ENCODE measurements at regions not wholly inside any gene's neighbourhood (a gene's known extent, or its start where the extent isn't known, plus 50 kb on each side); places are given as distances from the start of the nearest gene placed in this dataset.

GRCh38 chr12:88793096-88793495, 212.8 kb upstream of the KITLG start:
- H3K4me3 ChIP-seq: no peak overlapping the region
- no peaks in the 10 kb centered on the region for H3K36me3 ChIP-seq (ENCODE audit: insufficient read depth, low read length)
- no peak for DNase-seq (ENCODE audit: low read depth, low spot score)
- TF ChIP-seq POLR2AphosphoS5 (IDR thresholded peaks at IDR 0.05; ENCODE audit: borderline replicate concordance, low read depth, low read length) (no peak), EZH2 (IDR thresholded peaks at IDR 0.05) (no peak), FOXP2 (optimal IDR thresholded peaks at IDR 0.05; ENCODE audit: control extremely low read depth, extremely low read length, insufficient read depth) (no peak)
- 0 out of 2 replicates have a peak, but pooled peaks cover 3% of the 10 kb centered on the region for H3K9me3 ChIP-seq (ENCODE audit: low read depth, low read length)
- H3K9ac ChIP-seq (ENCODE audit: insufficient read length): no peak overlapping the region
- no peak overlapping the region for H3K27ac ChIP-seq

- Histone ChIP-seq H3K4me3 (no peak overlapping the region), H3K36me3 (ENCODE audit: insufficient read depth, low read length) (no peaks in the 10 kb centered on the region), H3K9ac (ENCODE audit: insufficient read length) (no peak overlapping the region), H3K9me3 (ENCODE audit: low read depth, low read length) (0 out of 2 replicates have a peak, but pooled peaks cover under 1% of the 10 kb centered on the region), H3K27ac (no peak overlapping the region)
- DNase-seq (ENCODE audit: low read depth, low spot score): no peak
- TF ChIP-seq EZH2 (IDR thresholded peaks at IDR 0.05): no peak
- TF ChIP-seq FOXP2 (optimal IDR thresholded peaks at IDR 0.05; ENCODE audit: control extremely low read depth, extremely low read length, insufficient read depth): no peak
- TF ChIP-seq POLR2AphosphoS5 (IDR thresholded peaks at IDR 0.05; ENCODE audit: borderline replicate concordance, low read depth, low read length): no peak
Measured at GRCh38 chr12:88790231-88790630, 210.0 kb upstream of the KITLG start.

DNA sequence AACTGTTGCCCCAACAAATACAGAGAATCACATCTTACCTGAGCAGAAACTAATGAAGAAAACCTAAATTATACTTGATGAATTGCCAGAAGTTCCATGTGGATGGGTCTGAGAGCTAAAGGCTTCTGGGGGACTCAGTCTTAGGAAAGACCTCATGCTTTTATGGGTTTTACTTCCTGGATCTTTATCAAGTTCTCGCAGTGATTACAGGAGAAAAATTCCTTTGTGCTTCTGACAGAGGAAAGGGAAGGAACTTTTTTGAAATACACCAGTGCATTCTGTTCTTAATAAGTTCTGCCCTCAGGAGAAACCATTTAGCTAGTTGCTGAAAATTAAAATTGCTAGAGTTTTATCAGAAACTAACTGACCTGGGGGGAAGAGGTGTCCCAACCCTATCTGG, 203.9 kb upstream of the KITLG start:
- H3K36me3 ChIP-seq (ENCODE audit: insufficient read depth, low read length): no peaks in the 10 kb centered on the region
- TF ChIP-seq FOXP2 (optimal IDR thresholded peaks at IDR 0.05; ENCODE audit: control extremely low read depth, extremely low read length, insufficient read depth): no peak
- no peak for TF ChIP-seq POLR2AphosphoS5 (IDR thresholded peaks at IDR 0.05; ENCODE audit: borderline replicate concordance, low read depth, low read length)
- no peak for TF ChIP-seq EZH2 (IDR thresholded peaks at IDR 0.05)
- peak overlapping the region; percentile 54; the same call in 1 of the 2 replicates for H3K27ac ChIP-seq

GRCh38 chr12:88782351-88782750, 202.1 kb upstream of the KITLG start:
- no peak for DNase-seq (ENCODE audit: low read depth, low spot score)
- TF ChIP-seq FOXP2 (optimal IDR thresholded peaks at IDR 0.05; ENCODE audit: control extremely low read depth, extremely low read length, insufficient read depth) (no peak), EZH2 (IDR thresholded peaks at IDR 0.05) (no peak), POLR2AphosphoS5 (IDR thresholded peaks at IDR 0.05; ENCODE audit: borderline replicate concordance, low read depth, low read length) (no peak)
- peak overlapping the region; percentile 11 for H3K9ac ChIP-seq (ENCODE audit: insufficient read length)
- H3K9me3 ChIP-seq (ENCODE audit: low read depth, low read length): no peaks in the 10 kb centered on the region
- no peaks in the 10 kb centered on the region for H3K36me3 ChIP-seq (ENCODE audit: insufficient read depth, low read length)
- H3K4me3 ChIP-seq: peak overlapping the region; percentile 23
- peak overlapping the region; percentile 88 for H3K27ac ChIP-seq

More for the DNA sequence above, 203.9 kb upstream of the KITLG start:
- DNase-seq (ENCODE audit: low read depth, low spot score): no peak
- peak overlapping the region; percentile 20 for H3K9ac ChIP-seq (ENCODE audit: insufficient read length)
- H3K4me3 ChIP-seq: 0 out of 2 replicates have a peak overlapping the region, but pooled peaks have one; percentile 20
- no peaks in the 10 kb centered on the region for H3K9me3 ChIP-seq (ENCODE audit: low read depth, low read length)

DNA sequence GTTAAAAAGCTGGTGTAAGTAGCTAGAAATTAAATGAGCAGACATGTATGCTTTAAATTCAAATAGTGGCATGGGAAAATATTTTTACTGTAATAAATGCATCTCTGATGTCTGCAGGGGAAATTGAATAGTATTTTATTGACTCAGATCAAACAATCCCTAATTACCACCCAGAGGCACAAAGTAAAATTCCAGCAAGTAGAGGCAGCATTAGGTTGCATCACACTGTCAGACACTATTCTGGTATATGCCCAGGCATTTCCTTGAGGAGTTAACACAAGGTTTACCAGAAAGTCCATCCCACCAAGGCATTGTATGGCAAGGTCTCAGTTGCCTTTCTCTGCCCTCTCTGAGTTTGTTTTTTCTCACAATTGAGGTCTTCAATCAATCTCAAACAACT, 201.6 kb upstream of the KITLG start:
- Histone ChIP-seq H3K4me3 (peak overlapping the region; percentile 23), H3K9me3 (ENCODE audit: low read depth, low read length) (no peaks in the 10 kb centered on the region), H3K36me3 (ENCODE audit: insufficient read depth, low read length) (no peaks in the 10 kb centered on the region), H3K27ac (peak overlapping the region; percentile 88), H3K9ac (ENCODE audit: insufficient read length) (peak overlapping the region; percentile 11)
- no peak; the same call in 1 of the 2 replicates for TF ChIP-seq POLR2AphosphoS5 (IDR thresholded peaks at IDR 0.05; ENCODE audit: borderline replicate concordance, low read depth, low read length)
- TF ChIP-seq FOXP2 (optimal IDR thresholded peaks at IDR 0.05; ENCODE audit: control extremely low read depth, extremely low read length, insufficient read depth): no peak
- no peak for TF ChIP-seq EZH2 (IDR thresholded peaks at IDR 0.05)
- DNase-seq (ENCODE audit: low read depth, low spot score): peak; percentile 77

DNA sequence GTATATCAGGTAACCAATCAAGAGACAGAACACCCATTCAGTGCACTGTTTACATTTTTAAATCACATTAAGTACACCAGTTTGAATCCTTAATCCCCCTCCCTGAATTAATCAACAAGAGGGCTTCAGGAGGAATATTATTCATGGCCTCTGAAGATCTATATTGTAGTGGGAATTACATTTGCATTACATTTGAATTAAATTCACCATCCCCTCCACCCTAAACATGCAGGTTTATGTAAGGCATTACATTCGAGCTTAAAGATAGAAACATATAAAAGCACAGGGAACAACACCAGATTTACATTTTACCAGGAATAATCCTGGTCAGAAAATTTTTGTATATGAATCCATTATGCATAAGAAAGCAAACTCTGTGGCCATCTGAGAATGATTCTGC, 197.8 kb upstream of the KITLG start:
- no peaks in the 10 kb centered on the region for H3K36me3 ChIP-seq (ENCODE audit: insufficient read depth, low read length)
- TF ChIP-seq POLR2AphosphoS5 (IDR thresholded peaks at IDR 0.05; ENCODE audit: borderline replicate concordance, low read depth, low read length) (no peak), EZH2 (IDR thresholded peaks at IDR 0.05) (no peak), FOXP2 (optimal IDR thresholded peaks at IDR 0.05; ENCODE audit: control extremely low read depth, extremely low read length, insufficient read depth) (no peak)
- no peak overlapping the region for H3K4me3 ChIP-seq
- no peak overlapping the region for H3K9ac ChIP-seq (ENCODE audit: insufficient read length)
- no peak overlapping the region for H3K27ac ChIP-seq
- no peaks in the 10 kb centered on the region for H3K9me3 ChIP-seq (ENCODE audit: low read depth, low read length)
- no peak for DNase-seq (ENCODE audit: low read depth, low spot score)

- Histone ChIP-seq H3K9me3 (ENCODE audit: low read depth, low read length) (no peaks in the 10 kb centered on the region), H3K27ac (no peak overlapping the region), H3K9ac (ENCODE audit: insufficient read length) (no peak overlapping the region), H3K4me3 (no peak overlapping the region), H3K36me3 (ENCODE audit: insufficient read depth, low read length) (no peaks in the 10 kb centered on the region)
- DNase-seq (ENCODE audit: low read depth, low spot score): no peak
- TF ChIP-seq FOXP2 (optimal IDR thresholded peaks at IDR 0.05; ENCODE audit: control extremely low read depth, extremely low read length, insufficient read depth) (no peak), EZH2 (IDR thresholded peaks at IDR 0.05) (no peak), POLR2AphosphoS5 (IDR thresholded peaks at IDR 0.05; ENCODE audit: borderline replicate concordance, low read depth, low read length) (no peak)
Measured at GRCh38 chr12:88775742-88776151, 195.5 kb upstream of the KITLG start.

- Histone ChIP-seq H3K9ac (ENCODE audit: insufficient read length) (no peak overlapping the region), H3K9me3 (ENCODE audit: low read depth, low read length) (no peaks in the 10 kb centered on the region), H3K27ac (no peak overlapping the region), H3K36me3 (ENCODE audit: insufficient read depth, low read length) (no peaks in the 10 kb centered on the region), H3K4me3 (no peak overlapping the region)
- TF ChIP-seq FOXP2 (optimal IDR thresholded peaks at IDR 0.05; ENCODE audit: control extremely low read depth, extremely low read length, insufficient read depth): no peak
- TF ChIP-seq POLR2AphosphoS5 (IDR thresholded peaks at IDR 0.05; ENCODE audit: borderline replicate concordance, low read depth, low read length): no peak
- TF ChIP-seq EZH2 (IDR thresholded peaks at IDR 0.05): no peak
- DNase-seq (ENCODE audit: low read depth, low spot score): no peak
Measured at GRCh38 chr12:88767699-88768098, 187.4 kb upstream of the KITLG start.

Measured in SK-N-MC (cell line).